Endothelial cell (in vitro differentiated cells): ENCODE measurements at regions not wholly inside any gene's neighbourhood (a gene's known extent, or its start where the extent isn't known, plus 50 kb on each side); places are given as distances from the start of the nearest gene placed in this dataset.

Experiments used
- DNase-seq: peaks from one replicate; pipeline ENCODE4 v3.0.0; 2021; ENCODE audit warnings: low spot score
- H3K27ac Mint-ChIP-seq: one replicate; pipeline ENCODE4 v1.8.0; 2021; ENCODE audit warnings: mixed read lengths, inconsistent platforms; ENCODE audit not compliant: unreplicated experiment
- H3K27me3 Mint-ChIP-seq: one replicate; pipeline ENCODE4 v1.8.0; 2021; ENCODE audit warnings: mild to moderate bottlenecking, moderate library complexity, mixed read lengths, inconsistent platforms; ENCODE audit not compliant: unreplicated experiment
- H3K36me3 Mint-ChIP-seq: one replicate; pipeline ENCODE4 v1.8.0; 2021; ENCODE audit warnings: mild to moderate bottlenecking, low read depth, mixed read lengths, inconsistent platforms; ENCODE audit not compliant: unreplicated experiment
- H3K4me1 Mint-ChIP-seq: one replicate; pipeline ENCODE4 v1.8.0; 2021; ENCODE audit warnings: mild to moderate bottlenecking, mixed read lengths, inconsistent platforms; ENCODE audit not compliant: unreplicated experiment
- H3K4me3 Mint-ChIP-seq: one replicate; pipeline ENCODE4 v1.8.0; 2021; ENCODE audit warnings: mild to moderate bottlenecking, mixed read lengths, inconsistent platforms; ENCODE audit not compliant: unreplicated experiment
- H3K9me3 Mint-ChIP-seq: one replicate; pipeline ENCODE4 v1.8.0; 2021; ENCODE audit warnings: mixed read lengths, inconsistent platforms; ENCODE audit not compliant: unreplicated experiment
- TF ChIP-seq, protein P1 (sequence below): fragments of 200-600 bp; sonication (generic); IDR thresholded peaks from one replicate; pipeline ENCODE4 v1.5.0; 2021; ENCODE audit warnings: antibody characterized with exemption; ENCODE audit not compliant: unreplicated experiment

DNA sequence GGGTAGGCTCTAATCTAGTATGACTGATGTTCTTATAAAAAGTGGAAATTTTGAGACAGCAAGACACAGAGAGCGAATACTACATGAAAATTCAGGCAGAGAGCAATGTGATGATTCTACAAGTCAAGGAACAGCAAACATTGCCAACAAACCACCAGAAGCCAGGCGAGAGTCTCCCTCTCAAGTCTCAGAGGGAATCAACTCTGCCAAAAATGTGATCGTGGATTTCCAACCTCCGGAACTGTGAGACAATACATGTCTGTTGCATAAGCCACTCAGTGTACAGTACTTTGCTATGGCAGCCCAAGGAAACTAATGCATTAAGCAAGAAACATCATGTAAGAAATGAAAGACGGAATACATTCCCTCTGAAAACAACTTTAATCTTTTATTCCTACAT lies 52.1 kb upstream of the CCNG1 start:
- TF ChIP-seq, protein P1, sequence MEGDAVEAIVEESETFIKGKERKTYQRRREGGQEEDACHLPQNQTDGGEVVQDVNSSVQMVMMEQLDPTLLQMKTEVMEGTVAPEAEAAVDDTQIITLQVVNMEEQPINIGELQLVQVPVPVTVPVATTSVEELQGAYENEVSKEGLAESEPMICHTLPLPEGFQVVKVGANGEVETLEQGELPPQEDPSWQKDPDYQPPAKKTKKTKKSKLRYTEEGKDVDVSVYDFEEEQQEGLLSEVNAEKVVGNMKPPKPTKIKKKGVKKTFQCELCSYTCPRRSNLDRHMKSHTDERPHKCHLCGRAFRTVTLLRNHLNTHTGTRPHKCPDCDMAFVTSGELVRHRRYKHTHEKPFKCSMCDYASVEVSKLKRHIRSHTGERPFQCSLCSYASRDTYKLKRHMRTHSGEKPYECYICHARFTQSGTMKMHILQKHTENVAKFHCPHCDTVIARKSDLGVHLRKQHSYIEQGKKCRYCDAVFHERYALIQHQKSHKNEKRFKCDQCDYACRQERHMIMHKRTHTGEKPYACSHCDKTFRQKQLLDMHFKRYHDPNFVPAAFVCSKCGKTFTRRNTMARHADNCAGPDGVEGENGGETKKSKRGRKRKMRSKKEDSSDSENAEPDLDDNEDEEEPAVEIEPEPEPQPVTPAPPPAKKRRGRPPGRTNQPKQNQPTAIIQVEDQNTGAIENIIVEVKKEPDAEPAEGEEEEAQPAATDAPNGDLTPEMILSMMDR, result no peak
- Mint-ChIP-seq H3K36me3 (peaks cover 5% of the 10 kb centered on the region), H3K9me3 (no peaks in the 10 kb centered on the region), H3K27me3 (peaks cover 2% of the 10 kb centered on the region), H3K27ac (no peak overlapping the region), H3K4me3 (no peak overlapping the region), H3K4me1 (no peaks in the 10 kb centered on the region)
- DNase-seq, result no peak

GRCh38 chr5:163385824-163386223 lies 51.6 kb upstream of the CCNG1 start:
- no peak overlapping the region for H3K4me3 Mint-ChIP-seq
- H3K27ac Mint-ChIP-seq, result no peak overlapping the region
- no peaks in the 10 kb centered on the region for H3K9me3 Mint-ChIP-seq
- H3K27me3 Mint-ChIP-seq, result peaks cover 2% of the 10 kb centered on the region
- peaks cover 5% of the 10 kb centered on the region for H3K36me3 Mint-ChIP-seq
- H3K4me1 Mint-ChIP-seq, result no peaks in the 10 kb centered on the region
- TF ChIP-seq, protein P1, result no peak
- DNase-seq, result no peak

- Mint-ChIP-seq H3K27me3 (peaks cover 2% of the 10 kb centered on the region), H3K27ac (no peak overlapping the region)
These were observed 51.0 kb upstream of the CCNG1 start for GRCh38 chr5:163386352-163386751.

DNA sequence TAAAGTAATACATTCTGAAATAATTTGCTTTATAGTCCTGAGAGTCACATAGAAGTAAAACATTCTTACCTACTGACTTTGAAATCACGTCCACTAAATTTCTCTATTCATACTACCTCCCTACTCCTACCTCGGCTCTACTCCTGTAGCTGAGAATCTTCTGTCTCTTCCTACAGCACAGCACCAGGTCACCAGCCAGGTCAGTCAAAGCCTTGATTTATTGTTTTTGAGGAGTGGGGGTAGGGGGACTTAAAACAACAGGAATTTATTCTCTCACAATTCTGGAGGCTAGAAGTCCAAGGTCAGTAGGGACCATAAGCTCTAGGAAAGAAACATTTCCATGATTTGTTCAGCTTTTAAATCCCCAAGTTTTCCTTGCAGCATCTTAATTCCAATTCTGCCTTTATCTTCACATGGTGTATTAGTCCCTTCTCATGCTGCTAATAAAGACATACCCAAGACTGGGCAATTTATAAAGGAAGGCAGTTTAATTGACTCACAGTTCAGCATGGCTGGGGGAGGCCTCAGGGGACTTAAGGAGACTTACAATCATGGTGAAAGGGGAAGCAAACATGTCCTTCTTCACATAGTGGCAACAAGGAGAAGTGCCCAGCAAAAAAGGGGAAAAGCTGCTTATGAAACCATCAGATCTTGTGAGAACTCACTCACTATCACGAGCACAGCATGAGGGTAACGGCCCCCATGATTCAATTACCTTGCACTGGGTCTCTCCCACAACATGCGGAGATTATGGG lies 49.6 kb upstream of the CCNG1 start:
- peaks cover 1% of the 10 kb centered on the region for H3K36me3 Mint-ChIP-seq
- no peak overlapping the region for H3K27ac Mint-ChIP-seq
- no peaks in the 10 kb centered on the region for H3K9me3 Mint-ChIP-seq
- no peak for DNase-seq
- TF ChIP-seq, protein P1, result no peak
- no peaks in the 10 kb centered on the region for H3K4me1 Mint-ChIP-seq
- H3K27me3 Mint-ChIP-seq, result peaks cover 2% of the 10 kb centered on the region
- H3K4me3 Mint-ChIP-seq, result no peak overlapping the region

More at GRCh38 chr5:163386352-163386751, 51.0 kb upstream of the CCNG1 start:
- H3K36me3 Mint-ChIP-seq, result peaks cover 5% of the 10 kb centered on the region
- DNase-seq, result no peak
- TF ChIP-seq, protein P1, result no peak
- no peaks in the 10 kb centered on the region for H3K4me1 Mint-ChIP-seq
- no peak overlapping the region for H3K4me3 Mint-ChIP-seq
- H3K9me3 Mint-ChIP-seq, result no peaks in the 10 kb centered on the region
